ENCODE measurements at regions not wholly inside any gene's neighbourhood (a gene's known extent, or its start where the extent isn't known, plus 50 kb on each side); places are given as distances from the start of the nearest gene placed in this dataset.

DNA sequence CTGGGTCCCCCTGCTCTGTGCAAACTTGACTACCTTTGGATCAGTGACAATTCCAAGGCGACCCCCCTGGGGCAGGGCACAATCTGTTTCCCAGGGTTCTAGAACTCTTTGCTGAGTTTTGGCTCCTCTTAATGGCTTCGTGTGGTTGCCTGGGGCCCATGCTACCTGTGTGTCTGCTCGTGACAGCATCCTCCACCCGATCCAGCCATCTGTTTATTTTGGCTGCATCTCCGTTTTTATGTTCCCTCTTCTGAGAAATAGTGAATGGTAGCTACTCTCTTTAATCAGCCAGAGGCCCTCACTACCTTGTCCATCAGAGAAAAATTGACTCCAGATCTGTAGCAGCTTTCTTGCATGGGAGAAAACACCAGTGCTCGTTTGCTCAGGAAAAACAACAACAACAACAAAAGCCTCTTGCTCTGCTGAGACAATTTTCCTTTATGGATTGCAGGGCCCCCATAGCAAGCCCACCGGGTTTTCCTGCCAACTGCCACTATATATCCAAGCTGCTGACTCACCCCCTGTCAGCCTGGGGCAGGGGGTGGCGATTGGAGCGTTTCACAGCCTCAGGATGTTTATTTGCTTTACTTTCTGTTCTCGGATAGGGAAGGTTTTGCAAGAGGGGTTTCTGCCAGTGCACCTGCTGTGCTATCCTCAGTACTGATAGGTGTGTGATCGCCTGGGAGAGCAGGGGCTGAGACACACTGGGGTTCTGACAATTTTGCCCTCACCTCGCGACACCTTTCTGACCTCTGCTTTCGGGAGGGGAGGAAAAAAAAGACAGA is 607.8 kb downstream of the BNC2 start:
- TF ChIP-seq, protein P1, sequence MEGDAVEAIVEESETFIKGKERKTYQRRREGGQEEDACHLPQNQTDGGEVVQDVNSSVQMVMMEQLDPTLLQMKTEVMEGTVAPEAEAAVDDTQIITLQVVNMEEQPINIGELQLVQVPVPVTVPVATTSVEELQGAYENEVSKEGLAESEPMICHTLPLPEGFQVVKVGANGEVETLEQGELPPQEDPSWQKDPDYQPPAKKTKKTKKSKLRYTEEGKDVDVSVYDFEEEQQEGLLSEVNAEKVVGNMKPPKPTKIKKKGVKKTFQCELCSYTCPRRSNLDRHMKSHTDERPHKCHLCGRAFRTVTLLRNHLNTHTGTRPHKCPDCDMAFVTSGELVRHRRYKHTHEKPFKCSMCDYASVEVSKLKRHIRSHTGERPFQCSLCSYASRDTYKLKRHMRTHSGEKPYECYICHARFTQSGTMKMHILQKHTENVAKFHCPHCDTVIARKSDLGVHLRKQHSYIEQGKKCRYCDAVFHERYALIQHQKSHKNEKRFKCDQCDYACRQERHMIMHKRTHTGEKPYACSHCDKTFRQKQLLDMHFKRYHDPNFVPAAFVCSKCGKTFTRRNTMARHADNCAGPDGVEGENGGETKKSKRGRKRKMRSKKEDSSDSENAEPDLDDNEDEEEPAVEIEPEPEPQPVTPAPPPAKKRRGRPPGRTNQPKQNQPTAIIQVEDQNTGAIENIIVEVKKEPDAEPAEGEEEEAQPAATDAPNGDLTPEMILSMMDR (IDR thresholded peaks at IDR 0.05; ENCODE audit: control extremely low read depth, extremely low read depth, low read depth, missing control alignments) = no peak
- ChIA-PET POLR2A (no interaction called here), CTCF (no interaction called here)
- DNase-seq (ENCODE audit: extremely low spot score) = no peak

DNA sequence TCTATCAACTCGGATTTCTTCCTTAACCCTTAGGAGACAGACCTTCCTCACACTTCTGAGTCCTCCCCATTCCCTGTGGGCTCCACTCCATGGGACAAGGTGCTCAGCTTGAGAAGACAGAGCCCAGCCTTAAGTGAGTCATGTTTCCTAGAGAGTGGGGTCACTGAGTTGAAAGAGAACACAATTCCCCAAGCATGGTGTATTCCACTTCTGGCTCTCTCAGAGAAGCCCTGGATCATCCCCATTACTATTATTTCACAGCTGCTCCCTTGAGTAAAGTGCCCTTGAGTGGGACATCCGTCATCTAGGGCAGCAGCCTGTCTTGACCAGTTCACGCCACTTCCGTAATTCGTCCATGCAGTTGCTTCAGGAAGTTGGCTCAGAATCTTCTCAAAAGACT is 604.8 kb downstream of the BNC2 start:
- DNase-seq (ENCODE audit: extremely low spot score) = no peak
- ChIA-PET POLR2A (no interaction called here), CTCF (no interaction called here)
- TF ChIP-seq, protein P1 (IDR thresholded peaks at IDR 0.05; ENCODE audit: control extremely low read depth, extremely low read depth, low read depth, missing control alignments) = no peak

DNA sequence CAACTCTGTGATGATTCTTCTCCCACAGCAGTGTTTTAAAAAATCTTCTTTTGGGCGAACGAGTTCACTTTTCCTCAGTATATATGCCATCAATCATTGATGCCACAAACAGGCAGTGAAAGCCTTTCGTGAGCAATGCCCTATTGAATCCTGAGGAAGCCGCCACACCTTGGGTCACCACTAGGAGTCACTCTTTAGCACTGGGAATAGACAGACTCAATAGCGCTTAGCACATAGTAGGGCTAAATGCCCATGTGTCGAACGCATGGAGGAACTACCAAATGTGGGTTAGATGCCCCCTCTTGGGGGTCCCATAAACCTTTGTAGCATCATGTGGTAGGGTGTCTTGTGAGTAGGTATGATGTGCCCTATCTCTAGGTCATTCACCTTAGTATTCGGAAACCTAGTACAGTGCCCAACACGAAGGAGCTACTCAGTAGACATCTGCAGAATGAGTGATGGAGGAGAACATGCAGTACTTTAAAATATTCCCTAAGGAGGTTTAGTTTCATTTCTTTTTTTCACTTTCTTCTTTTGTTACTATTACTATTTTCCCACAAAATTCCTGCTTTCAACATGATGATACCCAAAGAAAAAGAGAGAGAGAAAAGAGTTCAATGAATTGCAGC is 603.7 kb downstream of the BNC2 start:
- no peak for DNase-seq (ENCODE audit: extremely low spot score)
- POLR2A ChIA-PET = no interaction called here
- TF ChIP-seq, protein P1 (IDR thresholded peaks at IDR 0.05; ENCODE audit: control extremely low read depth, extremely low read depth, low read depth, missing control alignments) = peak; percentile 23
- CTCF ChIA-PET = interaction anchor here (1.1 to 1.4 kb wide), 2 partner anchors 11 to 17 kb away, joined by 3 to 5 read pairs; no protein-coding TSS in a partner anchor

DNA sequence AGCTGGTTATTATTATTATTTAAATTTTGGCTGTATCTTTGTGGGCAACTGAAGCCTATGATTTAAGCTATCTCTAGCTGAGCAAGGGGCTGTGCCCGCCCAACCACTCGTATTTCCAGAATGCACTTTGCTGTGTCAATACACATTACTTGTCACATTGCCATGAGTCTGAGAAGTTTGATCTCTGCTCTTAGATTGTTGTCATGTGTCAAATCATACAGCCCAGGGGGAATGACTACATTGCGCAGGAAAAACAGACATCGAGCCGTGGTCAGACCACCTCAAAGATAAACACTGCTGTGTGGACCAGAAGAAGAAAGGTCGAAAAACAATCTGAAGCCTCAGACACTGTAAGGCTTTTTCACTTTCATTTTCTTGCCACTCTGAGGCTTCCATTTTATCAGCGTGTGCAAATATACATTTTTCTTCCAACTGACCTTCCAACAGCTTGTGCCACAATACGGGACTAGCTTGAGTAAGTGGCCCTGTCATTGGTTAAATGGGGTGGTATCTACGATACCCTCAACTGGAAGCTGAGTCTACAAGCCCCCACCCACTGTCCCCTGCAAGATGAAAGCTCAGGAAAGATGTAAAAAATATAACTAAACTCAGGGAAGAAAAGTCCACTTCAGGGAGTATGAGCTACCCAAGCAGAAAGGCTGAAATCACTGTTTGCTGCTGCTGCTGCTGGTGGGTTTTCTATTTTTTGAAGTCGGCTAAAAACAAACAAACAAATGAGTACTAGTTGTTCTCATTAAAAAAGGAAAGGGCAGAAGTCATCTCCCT is 603.0 kb downstream of the BNC2 start:
- POLR2A ChIA-PET = no interaction called here
- TF ChIP-seq, protein P1 (IDR thresholded peaks at IDR 0.05; ENCODE audit: control extremely low read depth, extremely low read depth, low read depth, missing control alignments) = no peak
- CTCF ChIA-PET = interaction anchor here (1.1 to 1.4 kb wide), 2 partner anchors 11 to 17 kb away, joined by 3 to 5 read pairs; no protein-coding TSS in a partner anchor
- DNase-seq (ENCODE audit: extremely low spot score) = no peak

DNA sequence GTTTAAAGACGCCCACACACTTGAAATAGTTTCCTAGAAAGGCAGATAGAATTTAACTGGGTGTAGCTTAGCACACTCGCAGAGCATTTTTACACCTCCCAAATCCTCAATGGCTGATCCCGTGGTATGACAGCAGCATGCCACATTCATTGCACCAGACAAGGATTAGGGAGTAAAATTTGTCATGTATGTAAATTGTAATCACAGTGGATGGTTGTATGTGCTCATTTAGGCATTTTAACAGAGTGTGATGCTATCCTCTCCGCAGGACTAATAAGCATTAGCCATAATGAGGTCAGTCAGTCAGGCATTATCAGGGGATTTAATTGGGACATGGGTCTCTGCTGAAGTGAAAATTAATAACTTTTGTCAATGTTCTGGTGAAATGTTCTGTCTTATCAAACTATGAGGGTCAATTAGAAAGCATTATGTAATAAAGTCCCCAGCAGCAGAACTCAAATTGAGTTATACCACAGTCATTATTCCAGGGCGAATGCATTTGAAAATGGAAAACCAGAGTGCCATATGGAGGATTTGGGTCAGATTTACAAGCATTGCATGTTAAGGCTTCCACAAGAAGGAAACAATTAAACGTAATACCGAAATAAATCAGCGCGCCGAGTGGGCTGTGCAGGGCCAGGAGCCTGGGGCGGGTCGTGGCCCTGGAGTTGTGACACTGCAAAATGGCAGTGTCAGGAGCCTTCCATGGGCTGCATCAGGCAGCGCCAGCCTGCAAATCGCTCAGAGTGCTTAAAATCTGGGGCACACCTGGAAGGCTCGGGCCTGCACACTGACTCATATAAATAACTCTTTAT is 602.2 kb downstream of the BNC2 start:
- POLR2A ChIA-PET = no interaction called here
- TF ChIP-seq, protein P1 (IDR thresholded peaks at IDR 0.05; ENCODE audit: control extremely low read depth, extremely low read depth, low read depth, missing control alignments) = no peak
- DNase-seq (ENCODE audit: extremely low spot score) = no peak
- CTCF ChIA-PET = interaction anchor here (1.4 kb wide), 1 partner anchor 12 kb away, joined by 5 read pairs; no protein-coding TSS in a partner anchor

DNA sequence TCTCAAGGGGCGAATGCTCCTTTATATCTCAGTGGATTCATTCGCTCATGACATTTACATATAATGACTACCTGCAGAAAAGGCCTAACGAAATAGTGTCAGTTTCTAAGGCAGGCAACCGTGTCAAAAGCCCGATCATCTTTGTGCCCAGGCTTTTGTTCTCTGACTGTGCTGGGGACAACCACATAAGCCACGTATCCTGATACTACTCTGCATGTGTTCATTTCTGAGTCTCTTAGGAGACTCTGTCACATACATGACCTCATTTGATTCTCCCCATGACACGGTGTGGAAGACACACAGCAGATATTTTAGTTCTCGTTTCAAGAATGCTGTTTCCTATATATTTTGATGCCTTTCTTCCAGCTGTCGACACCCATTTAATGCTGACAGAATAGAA is 598.5 kb downstream of the BNC2 start:
- ChIA-PET CTCF (no interaction called here), POLR2A (no interaction called here)
- DNase-seq (ENCODE audit: extremely low spot score) = no peak
- TF ChIP-seq, protein P1 (IDR thresholded peaks at IDR 0.05; ENCODE audit: control extremely low read depth, extremely low read depth, low read depth, missing control alignments) = no peak

Measured in GM10248 (cell line).